ENCODE measurements at regions not wholly inside any gene's neighbourhood (a gene's known extent, or its start where the extent isn't known, plus 50 kb on each side); places are given as distances from the start of the nearest gene placed in this dataset.

- TF ChIP-seq TAF1 (IDR thresholded peaks at IDR 0.05; ENCODE audit: borderline replicate concordance, low read depth, low read length), result no peak
- TF ChIP-seq JUNB (IDR thresholded peaks at IDR 0.05), result no peak
- TF ChIP-seq TCF7 (IDR thresholded peaks at IDR 0.05; ENCODE audit: borderline replicate concordance), result no peak
- no peak for TF ChIP-seq POLR2AphosphoS5 (IDR thresholded peaks at IDR 0.05; ENCODE audit: low read length)
- TF ChIP-seq POLR2AphosphoS2 (IDR thresholded peaks at IDR 0.05; ENCODE audit: low read depth, low read length), result no peak
- TF ChIP-seq MEF2A (IDR thresholded peaks at IDR 0.05; ENCODE audit: insufficient read depth, low read depth, low read length), result no peak
Observed at GRCh38 chr15:35686347-35686746, 140.4 kb upstream of the DPH6 start (continued).

GRCh38 chr15:35689266-35689665 is 143.3 kb upstream of the DPH6 start:
- WGBS (ENCODE audit: insufficient coverage, insufficient replicate concordance, low lambda C conversion rate, missing lambda C conversion rate), result 50% methylated on average over 6 of the region's 6 CpGs
- ChIA-PET SMC1A (ENCODE audit: uncharacterized antibody, unreplicated experiment) (no interaction called here), POLR2A (no interaction called here), CTCF (no interaction called here), RAD21 (ENCODE audit: unreplicated experiment) (no interaction called here)
- no peak overlapping the region for H3K27ac ChIP-seq (ENCODE audit: control insufficient read depth, insufficient read depth)
- H3K36me3 ChIP-seq (ENCODE audit: control insufficient read depth in 2 of 2, insufficient read depth in 2 of 2, low read length in 1 of 2), result no peaks in the 10 kb centered on the region
- no peaks in the 10 kb centered on the region for H3K79me2 ChIP-seq (ENCODE audit: control insufficient read depth, insufficient read depth, low read length)
- H3K27me3 ChIP-seq (replicated peaks in 1 of 2; ENCODE audit: control insufficient read depth in 2 of 2, insufficient read depth in 2 of 2, low read length in 1 of 2), result no peaks in the 10 kb centered on the region
- no TSS peak for BruUV-seq (replicated peaks)
- H3K9me3 ChIP-seq (replicated peaks; ENCODE audit: control insufficient read depth, insufficient read depth, low read length), result no peaks in the 10 kb centered on the region
- H2AFZ ChIP-seq (ENCODE audit: control insufficient read depth, low read depth, low read length), result no peak overlapping the region
- no peak for TF ChIP-seq FOS (IDR thresholded peaks at IDR 0.05; ENCODE audit: borderline replicate concordance, extremely low read depth, insufficient read length)
- no peak for TF ChIP-seq SMC3 (IDR thresholded peaks at IDR 0.05; ENCODE audit: borderline replicate concordance, low read length)
- TF ChIP-seq MLLT1 (IDR thresholded peaks at IDR 0.05), result no peak
- TF ChIP-seq ZNF217 (IDR thresholded peaks at IDR 0.05), result no peak
- no peak for TF ChIP-seq SMAD1 (IDR thresholded peaks at IDR 0.05; ENCODE audit: low read depth, partially characterized antibody)
- no peak for TF ChIP-seq KAT2A (conservative IDR thresholded peaks at IDR 0.05; ENCODE audit: control insufficient read depth, low read depth, low read length)
- TF ChIP-seq BHLHE40 (IDR thresholded peaks at IDR 0.05; ENCODE audit: borderline replicate concordance in 1 of 2, low read depth in 2 of 2, low read length in 1 of 2), result no peak
- no peak for TF ChIP-seq EP300 (IDR thresholded peaks at IDR 0.05; ENCODE audit: borderline replicate concordance in 1 of 2, control insufficient read depth in 1 of 2, low read depth in 2 of 2, low read length in 2 of 2)
- TF ChIP-seq MYC (IDR thresholded peaks at IDR 0.05; ENCODE audit: insufficient read depth, insufficient read length, insufficient replicate concordance, low read length, severe bottlenecking), result no peak
- TF ChIP-seq, protein P1, sequence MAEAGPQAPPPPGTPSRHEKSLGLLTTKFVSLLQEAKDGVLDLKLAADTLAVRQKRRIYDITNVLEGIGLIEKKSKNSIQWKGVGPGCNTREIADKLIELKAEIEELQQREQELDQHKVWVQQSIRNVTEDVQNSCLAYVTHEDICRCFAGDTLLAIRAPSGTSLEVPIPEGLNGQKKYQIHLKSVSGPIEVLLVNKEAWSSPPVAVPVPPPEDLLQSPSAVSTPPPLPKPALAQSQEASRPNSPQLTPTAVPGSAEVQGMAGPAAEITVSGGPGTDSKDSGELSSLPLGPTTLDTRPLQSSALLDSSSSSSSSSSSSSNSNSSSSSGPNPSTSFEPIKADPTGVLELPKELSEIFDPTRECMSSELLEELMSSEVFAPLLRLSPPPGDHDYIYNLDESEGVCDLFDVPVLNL (IDR thresholded peaks at IDR 0.05; ENCODE audit: low read depth, low read length), result no peak
- TF ChIP-seq, protein P2, sequence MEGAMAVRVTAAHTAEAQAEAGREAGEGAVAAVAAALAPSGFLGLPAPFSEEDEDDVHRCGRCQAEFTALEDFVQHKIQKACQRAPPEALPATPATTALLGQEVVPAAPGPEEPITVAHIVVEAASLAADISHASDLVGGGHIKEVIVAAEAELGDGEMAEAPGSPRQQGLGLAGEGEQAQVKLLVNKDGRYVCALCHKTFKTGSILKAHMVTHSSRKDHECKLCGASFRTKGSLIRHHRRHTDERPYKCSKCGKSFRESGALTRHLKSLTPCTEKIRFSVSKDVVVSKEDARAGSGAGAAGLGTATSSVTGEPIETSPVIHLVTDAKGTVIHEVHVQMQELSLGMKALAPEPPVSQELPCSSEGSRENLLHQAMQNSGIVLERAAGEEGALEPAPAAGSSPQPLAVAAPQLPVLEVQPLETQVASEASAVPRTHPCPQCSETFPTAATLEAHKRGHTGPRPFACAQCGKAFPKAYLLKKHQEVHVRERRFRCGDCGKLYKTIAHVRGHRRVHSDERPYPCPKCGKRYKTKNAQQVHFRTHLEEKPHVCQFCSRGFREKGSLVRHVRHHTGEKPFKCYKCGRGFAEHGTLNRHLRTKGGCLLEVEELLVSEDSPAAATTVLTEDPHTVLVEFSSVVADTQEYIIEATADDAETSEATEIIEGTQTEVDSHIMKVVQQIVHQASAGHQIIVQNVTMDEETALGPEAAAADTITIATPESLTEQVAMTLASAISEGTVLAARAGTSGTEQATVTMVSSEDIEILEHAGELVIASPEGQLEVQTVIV (IDR thresholded peaks at IDR 0.05; ENCODE audit: borderline replicate concordance, partially characterized antibody), result no peak
- no peak for TF ChIP-seq SUPT20H (IDR thresholded peaks at IDR 0.05; ENCODE audit: borderline replicate concordance, control insufficient read depth, low read depth, low read length)
- ATAC-seq (no peak), FAIRE-seq (no peak), DNase-seq (ENCODE audit: low read depth, low spot score) (no peak)
- no peak overlapping the region for H3K9ac ChIP-seq (ENCODE audit: control insufficient read depth, insufficient read depth, low read length)
- no peaks in the 10 kb centered on the region for H4K20me1 ChIP-seq (ENCODE audit: control insufficient read depth, insufficient read depth)
- intact Hi-C loops (cut with micrococcal nuclease; ENCODE audit: unreplicated experiment), result no loop called here
- no peaks in the 10 kb centered on the region for H3K4me1 ChIP-seq (ENCODE audit: control insufficient read depth, insufficient read depth, low read length)
- H3K4me2 ChIP-seq (ENCODE audit: control insufficient read depth, insufficient read depth), result no peak overlapping the region
- in situ Hi-C loops (cut with MboI), result no loop called here
- no peak overlapping the region for H3K4me3 ChIP-seq

All from GM12878 (cell line).